AG09309 (cell line): ENCODE measurements at regions not wholly inside any gene's neighbourhood (a gene's known extent, or its start where the extent isn't known, plus 50 kb on each side); places are given as distances from the start of the nearest gene placed in this dataset.

ENCODE experiments used
- DNase-seq: peaks from one replicate; pipeline ENCODE4 v3.0.0-alpha.2; 2010; ENCODE audit warnings: low read depth
- H3K4me3 ChIP-seq: 2 replicates; pipeline ENCODE4 v1.5.1; 2011; ENCODE audit warnings: mild to moderate bottlenecking, low read depth, low read length, moderate library complexity; ENCODE audit not compliant: control insufficient read depth
- CTCF ChIP-seq: IDR thresholded peaks from 2 replicates; pipeline ENCODE4 v1.5.1; 2011; ENCODE audit warnings: mild to moderate bottlenecking, low read depth, low read length, inconsistent platforms; ENCODE audit not compliant: insufficient read depth, control insufficient read depth; ENCODE audit errors: missing control alignments

GRCh38 chr2:22843919-22844537 is 541.0 kb upstream of the KLHL29 start:
- DNase-seq: no peak
- TF ChIP-seq CTCF: no peak
- no peak overlapping the region for H3K4me3 ChIP-seq

GRCh38 chr2:22850310-22850709 is 534.7 kb upstream of the KLHL29 start:
- no peak for TF ChIP-seq CTCF
- no peak overlapping the region for H3K4me3 ChIP-seq
- DNase-seq: no peak

- H3K4me3 ChIP-seq: no peak overlapping the region
- no peak for TF ChIP-seq CTCF
- no peak for DNase-seq
Measured at GRCh38 chr2:22854588-22854987, 530.4 kb upstream of the KLHL29 start.

GRCh38 chr2:22855081-22855480 is 529.9 kb upstream of the KLHL29 start:
- no peak for TF ChIP-seq CTCF
- DNase-seq: no peak
- no peak overlapping the region for H3K4me3 ChIP-seq

- TF ChIP-seq CTCF: no peak
- no peak for DNase-seq
- H3K4me3 ChIP-seq: no peak overlapping the region
Measured at GRCh38 chr2:22855761-22856184, 529.2 kb upstream of the KLHL29 start.

- no peak for DNase-seq
- TF ChIP-seq CTCF: no peak
- H3K4me3 ChIP-seq: no peak overlapping the region
Measured at GRCh38 chr2:22867973-22868372, 517.0 kb upstream of the KLHL29 start.

GRCh38 chr2:22878121-22878520 is 506.9 kb upstream of the KLHL29 start:
- no peak for DNase-seq
- no peak for TF ChIP-seq CTCF
- no peak overlapping the region for H3K4me3 ChIP-seq
